Thyroid gland (tissue), 4 donors: ENCODE measurements at regions not wholly inside any gene's neighbourhood (a gene's known extent, or its start where the extent isn't known, plus 50 kb on each side); places are given as distances from the start of the nearest gene placed in this dataset.
A peak's percentile ranks its signal among the peaks of the same experiment; 100 is the strongest.

ENCODE experiments used
- DNase-seq, 2 donors: peaks; one replicate each; pipeline ENCODE4 v3.0.0-alpha.2; 2019
- H3K27ac ChIP-seq, 3 donors: fragments of 200-600 bp; sonication (generic); 1 replicate in 2 of 3; 2 replicates in 1 of 3; pipeline ENCODE4 v1.5.1; 2016 to 2019; ENCODE audit warnings: mild to moderate bottlenecking in 1 of 3, moderate library complexity in 1 of 3
- H3K27me3 ChIP-seq: fragments of 200-600 bp; sonication (generic); one replicate; pipeline ENCODE4 v1.5.1; 2019
- H3K36me3 ChIP-seq, 2 donors: fragments of 200-600 bp; sonication (generic); one replicate each; pipeline ENCODE4 v1.5.1; 2016 to 2019
- H3K4me1 ChIP-seq, 2 donors: fragments of 200-600 bp; sonication (generic); one replicate each; pipeline ENCODE4 v1.5.1; 2017 to 2019
- H3K4me3 ChIP-seq, 3 donors: fragments of 200-600 bp; sonication (generic); replicated peaks in 1 of 3; 1 replicate in 2 of 3; 2 replicates in 1 of 3; pipeline ENCODE4 v1.5.1; 2016; ENCODE audit warnings: mild to moderate bottlenecking in 1 of 3
- H3K9me3 ChIP-seq: fragments of 200-600 bp; sonication (generic); one replicate; pipeline ENCODE4 v1.5.1; 2017
- POLR2A ChIP-seq, 2 donors: fragments of 450-650 bp; IDR thresholded peaks; one replicate each; pipeline ENCODE4 v1.6.1; 2017; ENCODE audit warnings: antibody characterized with exemption in 2 of 2, mild to moderate bottlenecking in 2 of 2, moderate library complexity in 1 of 2
- WGBS, 2 donors: methylation state at CpG; one replicate each; pipeline ENCODE4 v1.1.5; 2017; 5-methylcytosine and 5-hydroxymethylcytosine counted together
- intact Hi-C: fragments of 100-400 bp; cut with DNase I; formaldehyde crosslinking; loops from one replicate; pipeline ENCODE4 v1.15.1; 2023
- TF ChIP-seq, protein P1 (sequence below), 6 experiments: fragments of 200-600 bp in 3 of 6; fragments of 450-650 bp in 3 of 6; sonication (generic) in 3 of 6; IDR thresholded peaks; one replicate each; pipeline ENCODE4 v1.5.1; 2016 to 2019; ENCODE audit warnings: antibody characterized with exemption in 6 of 6, mild to moderate bottlenecking in 2 of 6, inconsistent platforms in 1 of 6, moderate library complexity in 1 of 6

DNA sequence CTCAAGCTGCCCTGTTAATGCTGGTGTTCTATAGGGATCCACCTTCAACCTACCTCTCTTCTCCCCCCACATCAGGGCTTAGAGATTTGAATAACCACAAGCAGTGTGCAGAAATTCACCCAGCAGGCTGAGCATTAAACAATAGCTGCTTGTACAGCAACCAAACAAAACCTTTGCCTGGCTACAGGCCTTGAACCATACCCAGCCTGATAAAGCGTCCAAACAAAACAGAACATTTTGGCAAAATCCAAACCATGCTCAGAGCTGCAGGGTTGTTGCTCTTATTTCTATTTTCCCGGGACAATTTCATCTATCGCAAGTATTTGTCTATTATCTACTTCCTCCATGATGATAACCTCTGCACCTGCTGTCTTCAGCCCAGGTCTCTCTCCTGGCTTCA lies 142.3 kb downstream of the UNC5CL start:
- Histone ChIP-seq H3K9me3 (no peaks in the 10 kb centered on the region), H3K4me3 (no peak overlapping the region), H3K4me1 (no peaks in the 10 kb centered on the region), H3K27ac (no peak overlapping the region), H3K36me3 (no peaks in the 10 kb centered on the region), H3K27me3 (no peaks in the 10 kb centered on the region)
- intact Hi-C loops: no loop called here
- TF ChIP-seq, protein P1, sequence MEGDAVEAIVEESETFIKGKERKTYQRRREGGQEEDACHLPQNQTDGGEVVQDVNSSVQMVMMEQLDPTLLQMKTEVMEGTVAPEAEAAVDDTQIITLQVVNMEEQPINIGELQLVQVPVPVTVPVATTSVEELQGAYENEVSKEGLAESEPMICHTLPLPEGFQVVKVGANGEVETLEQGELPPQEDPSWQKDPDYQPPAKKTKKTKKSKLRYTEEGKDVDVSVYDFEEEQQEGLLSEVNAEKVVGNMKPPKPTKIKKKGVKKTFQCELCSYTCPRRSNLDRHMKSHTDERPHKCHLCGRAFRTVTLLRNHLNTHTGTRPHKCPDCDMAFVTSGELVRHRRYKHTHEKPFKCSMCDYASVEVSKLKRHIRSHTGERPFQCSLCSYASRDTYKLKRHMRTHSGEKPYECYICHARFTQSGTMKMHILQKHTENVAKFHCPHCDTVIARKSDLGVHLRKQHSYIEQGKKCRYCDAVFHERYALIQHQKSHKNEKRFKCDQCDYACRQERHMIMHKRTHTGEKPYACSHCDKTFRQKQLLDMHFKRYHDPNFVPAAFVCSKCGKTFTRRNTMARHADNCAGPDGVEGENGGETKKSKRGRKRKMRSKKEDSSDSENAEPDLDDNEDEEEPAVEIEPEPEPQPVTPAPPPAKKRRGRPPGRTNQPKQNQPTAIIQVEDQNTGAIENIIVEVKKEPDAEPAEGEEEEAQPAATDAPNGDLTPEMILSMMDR (IDR thresholded peaks at IDR 0.05): no peak
- TF ChIP-seq POLR2A (IDR thresholded peaks at IDR 0.05): no peak
- DNase-seq: no peak
- WGBS, 2 donors: 65 to 73% methylated on average over 3 of the region's 3 CpGs

DNA sequence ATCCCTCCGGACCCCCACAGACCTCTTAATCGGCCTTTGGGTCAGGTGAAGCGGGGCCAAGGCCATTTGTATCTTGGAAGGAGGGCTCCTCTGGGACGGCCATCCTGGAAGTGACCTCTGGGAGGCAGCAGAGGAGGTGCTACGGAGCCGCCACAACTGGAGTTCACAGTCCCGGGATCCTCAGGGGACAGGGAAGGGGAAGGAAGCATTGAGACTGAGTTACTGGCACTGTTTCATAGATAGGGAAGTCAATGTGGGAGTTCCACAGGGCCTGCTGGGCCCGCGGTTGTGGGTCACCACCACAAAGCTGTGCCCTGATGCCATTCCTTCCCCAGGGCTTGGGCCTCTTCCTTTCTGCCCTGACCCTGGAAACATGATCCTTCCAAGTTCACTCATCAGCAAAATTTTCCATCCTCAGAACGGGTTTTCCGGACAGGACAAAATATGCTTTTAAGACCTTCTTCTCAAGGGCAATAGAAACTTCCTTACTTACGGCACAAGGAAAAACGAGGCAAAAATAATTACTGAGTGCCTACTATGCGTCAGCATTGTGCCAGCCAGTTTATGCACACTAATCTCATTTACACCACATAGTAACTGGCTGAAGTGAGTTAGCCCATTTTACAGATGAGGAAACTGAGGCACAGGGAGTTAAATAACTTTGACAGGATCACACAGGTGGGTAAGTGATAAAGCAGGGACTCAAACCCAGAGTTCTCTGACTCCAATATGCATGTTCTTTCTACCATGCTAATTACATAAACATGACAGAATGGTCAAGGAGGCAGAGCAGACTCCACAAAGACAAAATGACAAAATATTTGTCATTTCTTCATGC lies 143.8 kb downstream of the UNC5CL start:
- TF ChIP-seq POLR2A (IDR thresholded peaks at IDR 0.05): no peak
- TF ChIP-seq, protein P1 (IDR thresholded peaks at IDR 0.05): peak; percentile 35 to 91 (median 75)

DNA sequence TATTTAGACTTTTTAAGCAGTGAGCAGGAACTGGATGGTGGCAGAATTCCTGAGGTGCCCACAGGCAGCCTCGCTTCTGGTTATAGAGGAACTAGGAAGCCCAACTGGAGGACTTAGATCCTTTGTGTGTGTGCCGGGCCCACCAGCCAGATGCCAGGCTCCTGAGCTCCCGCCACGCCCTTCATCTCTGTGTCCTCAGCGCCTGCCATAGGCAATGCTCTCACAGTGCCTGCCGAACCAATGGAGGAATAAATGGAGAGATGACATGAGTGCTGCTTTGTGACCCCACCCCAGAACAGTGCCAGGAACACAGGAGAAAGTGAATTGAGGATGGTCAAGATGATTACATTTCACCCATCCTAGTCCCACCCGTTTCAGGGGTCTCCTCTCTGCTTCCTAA lies 146.0 kb downstream of the UNC5CL start:
- WGBS, 2 donors: 85 to 91% methylated on average over 7 of the region's 7 CpGs
- intact Hi-C loops: no loop called here
- no peak for DNase-seq

More for the DNA sequence above, 143.8 kb downstream of the UNC5CL start:
- Histone ChIP-seq H3K27me3 (no peaks in the 10 kb centered on the region), H3K27ac (no peak overlapping the region), H3K36me3 (no peaks in the 10 kb centered on the region), H3K9me3 (no peaks in the 10 kb centered on the region), H3K4me3 (no peak overlapping the region), H3K4me1 (no peaks in the 10 kb centered on the region)
- peak; percentile 75 to 76 for DNase-seq
- intact Hi-C loops: loop anchor here (2.0 kb wide), 1 partner anchor 134 kb away; no protein-coding TSS in a partner anchor
- WGBS, 2 donors: 40 to 46% methylated on average over 14 of the region's 14 CpGs

DNA sequence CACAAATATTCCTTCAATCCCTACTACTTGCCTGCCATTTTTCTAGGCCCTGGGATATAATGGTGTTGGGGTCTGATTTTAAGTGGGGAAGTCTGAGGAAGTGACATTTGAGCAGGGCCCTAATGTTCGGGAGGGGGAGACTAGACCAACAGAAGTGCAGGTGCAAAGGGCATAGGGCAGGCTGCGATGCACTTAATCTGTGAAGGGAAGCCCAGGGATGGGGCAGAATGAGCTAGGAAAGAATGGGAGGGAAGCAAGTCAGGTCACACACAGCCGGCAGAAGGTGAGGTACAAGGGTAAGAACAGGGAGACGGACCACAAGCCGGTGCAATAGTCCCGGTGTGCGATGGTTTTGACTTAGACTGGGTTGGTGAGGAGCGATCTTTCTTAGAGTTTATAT lies 146.8 kb downstream of the UNC5CL start:
- WGBS, 2 donors: 92 to 99% methylated on average over 8 of the region's 8 CpGs

More for the DNA sequence above, 146.0 kb downstream of the UNC5CL start:
- H3K4me3 ChIP-seq: no peak overlapping the region
- TF ChIP-seq, protein P1 (IDR thresholded peaks at IDR 0.05): no peak
- no peaks in the 10 kb centered on the region for H3K36me3 ChIP-seq
- H3K27ac ChIP-seq: no peak overlapping the region
- no peaks in the 10 kb centered on the region for H3K27me3 ChIP-seq
- no peaks in the 10 kb centered on the region for H3K9me3 ChIP-seq
- no peaks in the 10 kb centered on the region for H3K4me1 ChIP-seq

DNA sequence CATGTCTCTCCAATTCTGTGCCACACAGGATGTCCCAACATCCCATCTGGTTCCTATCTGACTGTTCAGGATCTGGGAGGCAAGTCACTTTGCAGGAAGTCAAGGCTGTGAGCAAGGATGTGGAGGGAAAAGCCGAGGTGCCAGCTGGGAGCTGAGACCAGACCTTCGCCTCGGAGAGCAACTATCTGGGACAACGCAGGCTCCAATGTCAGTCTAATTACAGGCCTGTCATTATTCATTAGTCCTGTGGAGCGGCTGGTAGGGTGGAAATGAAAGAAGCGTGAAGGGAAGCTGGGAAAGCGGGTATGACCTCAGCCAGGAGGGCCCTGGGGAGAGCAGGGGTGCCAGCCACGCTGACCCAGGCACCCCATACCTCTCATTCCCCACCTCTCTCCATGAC lies 147.3 kb downstream of the UNC5CL start:
- Histone ChIP-seq H3K36me3 (no peaks in the 10 kb centered on the region), H3K27me3 (no peaks in the 10 kb centered on the region), H3K9me3 (no peaks in the 10 kb centered on the region), H3K27ac (no peak overlapping the region), H3K4me1 (no peaks in the 10 kb centered on the region), H3K4me3 (no peak overlapping the region)
- WGBS, 2 donors: 77 to 90% methylated on average over 8 of the region's 8 CpGs
- TF ChIP-seq, protein P1 (IDR thresholded peaks at IDR 0.05): no peak
- TF ChIP-seq POLR2A (IDR thresholded peaks at IDR 0.05): no peak
- intact Hi-C loops: no loop called here
- no peak for DNase-seq

More for the DNA sequence above, 146.8 kb downstream of the UNC5CL start:
- Histone ChIP-seq H3K9me3 (no peaks in the 10 kb centered on the region), H3K36me3 (no peaks in the 10 kb centered on the region), H3K27me3 (no peaks in the 10 kb centered on the region), H3K4me1 (no peaks in the 10 kb centered on the region), H3K4me3 (no peak overlapping the region), H3K27ac (no peak overlapping the region)
- intact Hi-C loops: no loop called here
- no peak for DNase-seq
- TF ChIP-seq, protein P1 (IDR thresholded peaks at IDR 0.05): no peak
- TF ChIP-seq POLR2A (IDR thresholded peaks at IDR 0.05): no peak
